Stimulated activated CD8-positive, alpha-beta memory T cell treated with anti-CD3 and anti-CD28 coated beads, Interleukin-7, amount 100 ng/mL, for 48 hours (primary cell): ENCODE measurements at regions not wholly inside any gene's neighbourhood (a gene's known extent, or its start where the extent isn't known, plus 50 kb on each side); places are given as distances from the start of the nearest gene placed in this dataset.

Experiments
- DNase-seq, 2 donors: peaks; one replicate each; pipeline ENCODE4 v3.0.0-alpha.2; 2020; ENCODE audit warnings: low read depth in 1 of 2; ENCODE audit errors: extremely low read depth in 1 of 2

GRCh38 chr14:87879389-87879788 is 113.6 kb downstream of the GALC start:
- no peak for DNase-seq

DNA sequence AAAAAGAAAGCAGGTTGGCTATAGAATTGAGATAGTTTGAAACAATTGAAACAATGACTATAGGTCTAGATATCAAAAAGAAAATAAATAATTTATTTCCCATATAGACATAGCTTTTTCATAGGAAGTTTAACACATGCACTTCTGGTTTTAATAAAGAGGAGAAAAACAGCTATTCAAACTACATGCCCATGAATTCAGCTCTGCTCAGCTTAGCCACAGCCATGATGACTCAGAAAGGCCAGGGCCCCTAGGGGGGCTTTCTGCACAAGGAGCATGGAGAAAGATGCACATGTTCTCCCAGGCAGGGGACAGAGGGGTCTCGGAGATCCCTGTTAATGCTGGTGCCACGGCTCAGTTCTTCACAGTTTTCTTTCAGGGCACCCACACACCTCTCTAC is 114.0 kb downstream of the GALC start:
- no peak for DNase-seq

GRCh38 chr14:87877877-87878276 is 115.1 kb downstream of the GALC start:
- DNase-seq: no peak

DNA sequence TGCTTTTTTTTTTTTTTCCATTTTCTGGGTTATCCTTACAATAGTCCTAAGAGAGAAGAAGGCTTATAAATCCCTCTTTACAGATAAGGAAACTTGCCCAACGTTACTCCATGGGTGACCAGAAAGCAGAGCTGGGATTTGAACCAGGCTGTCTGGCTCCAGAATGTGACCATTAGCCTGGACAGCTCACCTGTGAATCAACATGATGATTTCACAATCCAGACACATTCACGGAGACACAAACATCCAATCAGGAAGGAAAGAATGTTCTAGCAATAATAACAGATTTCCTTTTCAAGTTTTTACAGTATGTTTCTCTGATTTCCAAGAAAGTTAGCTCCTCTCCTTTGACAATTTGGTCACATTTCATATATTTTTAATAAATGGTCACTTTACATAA is 118.3 kb downstream of the GALC start:
- no peak for DNase-seq

- DNase-seq: no peak
Measured at GRCh38 chr14:87873741-87874140, 119.2 kb downstream of the GALC start.

- DNase-seq: no peak
Measured at GRCh38 chr14:87869619-87870583, 123.1 kb downstream of the GALC start.

DNA sequence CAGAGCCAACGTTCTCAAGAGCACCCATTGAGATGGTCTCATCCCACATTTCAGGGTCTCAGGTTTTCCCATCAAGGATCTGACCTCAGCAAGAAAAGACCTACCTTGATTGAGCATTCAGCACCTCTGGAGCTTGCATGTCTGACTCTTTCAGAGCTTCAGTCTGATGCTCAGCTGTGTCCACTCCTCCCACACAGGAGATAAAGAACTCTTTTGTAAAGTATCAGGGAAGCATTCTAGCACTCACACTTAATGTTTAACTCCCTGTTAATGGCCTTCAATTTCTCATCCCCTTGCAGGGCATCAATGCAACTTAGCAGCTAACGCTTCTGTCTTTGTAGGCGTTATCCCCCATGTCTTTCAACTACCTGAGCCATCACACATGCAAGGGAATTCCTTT is 124.1 kb downstream of the GALC start:
- no peak for DNase-seq

- no peak for DNase-seq
Measured at GRCh38 chr14:87866116-87866515, 126.9 kb downstream of the GALC start.

- DNase-seq: no peak
Measured at GRCh38 chr14:87864356-87865270, 128.4 kb downstream of the GALC start.

GRCh38 chr14:87863047-87863446 is 129.9 kb downstream of the GALC start:
- DNase-seq: no peak

DNA sequence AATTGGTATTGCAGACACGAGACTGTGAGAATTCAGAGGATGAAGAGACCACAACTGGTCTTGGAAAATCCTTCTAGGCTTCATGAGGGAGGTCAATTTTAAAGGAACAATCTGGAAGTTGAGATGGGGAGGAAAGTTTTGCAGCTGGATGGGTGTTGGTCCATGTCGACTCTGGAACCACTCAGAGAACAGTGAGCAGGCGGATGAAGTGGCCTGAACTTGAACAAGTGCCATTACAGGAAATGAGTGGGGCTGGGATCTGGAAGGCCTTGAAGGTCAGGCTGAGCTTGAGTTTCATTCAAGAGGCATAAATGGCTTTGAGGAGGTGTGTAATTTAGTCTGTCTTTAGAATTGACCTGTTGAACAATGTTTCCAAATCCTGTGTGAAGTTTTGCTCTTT is 140.9 kb downstream of the GALC start:
- DNase-seq: no peak

DNA sequence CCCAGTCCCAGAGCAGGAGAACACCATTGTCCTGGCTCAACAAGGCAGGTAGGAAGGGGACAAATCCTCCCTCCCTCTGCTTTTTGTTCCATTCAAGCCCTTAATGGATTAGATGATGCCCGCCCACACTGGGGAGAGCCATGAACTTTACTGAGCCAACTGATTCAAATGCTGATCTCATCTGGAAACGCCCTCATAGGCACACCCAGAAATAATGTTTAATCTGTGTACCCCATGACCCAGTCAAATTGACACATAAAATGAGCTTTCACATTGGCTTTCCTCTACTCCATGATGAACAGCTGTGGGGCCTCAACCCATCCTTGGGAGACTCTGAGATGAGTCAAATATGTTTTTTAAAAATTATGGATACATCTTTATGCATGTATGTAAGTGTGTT is 141.8 kb downstream of the GALC start:
- no peak for DNase-seq

GRCh38 chr14:87847216-87847755 is 145.7 kb downstream of the GALC start:
- DNase-seq: no peak

GRCh38 chr14:87840906-87841305 is 152.1 kb downstream of the GALC start:
- DNase-seq: no peak

- DNase-seq: no peak
Measured at GRCh38 chr14:87838931-87839330, 154.1 kb downstream of the GALC start.

DNA sequence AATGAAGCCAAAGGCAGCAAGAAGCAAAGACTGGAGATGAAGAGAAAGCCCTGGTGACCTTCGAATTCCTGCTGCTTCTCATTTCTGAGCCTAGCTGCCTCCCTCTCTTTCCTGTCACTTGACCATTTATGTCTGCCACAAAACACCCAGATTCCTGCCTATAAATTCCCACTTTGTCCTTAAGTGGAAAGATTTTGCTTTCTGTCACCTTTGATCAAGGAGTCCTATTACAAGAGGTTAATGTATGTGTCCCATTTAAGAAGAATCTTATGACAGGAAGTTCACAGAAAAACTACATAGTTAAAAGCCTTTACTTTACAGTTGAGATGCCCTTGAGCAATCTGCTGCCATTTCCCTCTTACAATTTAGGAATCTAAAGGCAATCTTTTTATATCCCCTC is 155.7 kb downstream of the GALC start:
- DNase-seq: no peak

DNA sequence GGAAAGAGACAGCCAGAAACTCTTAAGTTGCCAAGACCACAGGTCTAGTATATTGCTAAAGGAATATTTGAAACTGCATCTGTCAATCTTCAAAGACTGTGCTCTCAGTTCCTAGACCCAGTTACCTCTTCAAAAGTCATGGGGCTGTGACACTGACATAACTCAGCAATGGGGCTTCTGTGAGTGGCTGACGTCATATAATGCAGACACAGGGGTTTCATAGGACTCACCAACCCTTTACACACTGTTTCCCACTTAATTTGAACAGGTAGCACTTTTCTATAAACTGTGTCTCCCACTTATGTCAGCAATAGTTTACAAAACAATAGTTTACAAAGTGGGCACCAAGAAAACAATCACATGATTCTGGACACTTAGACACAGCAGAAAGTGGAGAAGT is 158.4 kb downstream of the GALC start:
- no peak for DNase-seq

GRCh38 chr14:87833026-87833425 is 160.0 kb downstream of the GALC start:
- no peak for DNase-seq

GRCh38 chr14:87830443-87831096 is 162.4 kb downstream of the GALC start:
- no peak for DNase-seq

- no peak for DNase-seq
Measured at GRCh38 chr14:87829543-87829942, 163.4 kb downstream of the GALC start.

DNA sequence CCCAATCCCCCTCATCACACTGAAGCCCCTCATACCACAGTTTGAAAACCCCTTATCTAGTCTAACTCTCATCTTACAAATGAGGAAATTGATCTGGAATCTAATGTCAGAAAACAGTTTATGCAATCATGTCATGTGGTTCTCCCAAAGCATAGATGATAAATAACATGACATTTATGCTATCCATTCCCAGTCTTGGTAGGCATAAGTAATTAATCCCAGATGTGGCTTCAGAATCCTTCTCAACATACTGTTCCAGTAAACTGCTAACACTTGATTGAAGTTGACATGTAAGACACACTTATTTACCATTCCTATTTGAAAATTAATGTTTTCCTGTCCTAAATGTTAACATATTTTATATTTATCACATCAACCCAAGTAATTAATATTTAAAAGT is 168.7 kb downstream of the GALC start:
- DNase-seq: no peak
